Esophagus squamous epithelium (tissue), 4 donors: ENCODE measurements at regions not wholly inside any gene's neighbourhood (a gene's known extent, or its start where the extent isn't known, plus 50 kb on each side); places are given as distances from the start of the nearest gene placed in this dataset.

Experiments
- POLR2A ChIP-seq, 4 donors: fragments of 450-650 bp; IDR thresholded peaks; one replicate each; pipeline ENCODE4 v1.6.1; 2017; ENCODE audit warnings: antibody characterized with exemption in 4 of 4, mild to moderate bottlenecking in 4 of 4, moderate library complexity in 3 of 4
- TF ChIP-seq, protein P1 (sequence below), 6 experiments: fragments of 450-650 bp in 4 of 6; fragments of 200-600 bp in 2 of 6; sonication (generic) in 2 of 6; IDR thresholded peaks; one replicate each; pipeline ENCODE4 v1.5.1; 2016 to 2019; ENCODE audit warnings: antibody characterized with exemption in 6 of 6, mild to moderate bottlenecking in 4 of 6, moderate library complexity in 4 of 6

DNA sequence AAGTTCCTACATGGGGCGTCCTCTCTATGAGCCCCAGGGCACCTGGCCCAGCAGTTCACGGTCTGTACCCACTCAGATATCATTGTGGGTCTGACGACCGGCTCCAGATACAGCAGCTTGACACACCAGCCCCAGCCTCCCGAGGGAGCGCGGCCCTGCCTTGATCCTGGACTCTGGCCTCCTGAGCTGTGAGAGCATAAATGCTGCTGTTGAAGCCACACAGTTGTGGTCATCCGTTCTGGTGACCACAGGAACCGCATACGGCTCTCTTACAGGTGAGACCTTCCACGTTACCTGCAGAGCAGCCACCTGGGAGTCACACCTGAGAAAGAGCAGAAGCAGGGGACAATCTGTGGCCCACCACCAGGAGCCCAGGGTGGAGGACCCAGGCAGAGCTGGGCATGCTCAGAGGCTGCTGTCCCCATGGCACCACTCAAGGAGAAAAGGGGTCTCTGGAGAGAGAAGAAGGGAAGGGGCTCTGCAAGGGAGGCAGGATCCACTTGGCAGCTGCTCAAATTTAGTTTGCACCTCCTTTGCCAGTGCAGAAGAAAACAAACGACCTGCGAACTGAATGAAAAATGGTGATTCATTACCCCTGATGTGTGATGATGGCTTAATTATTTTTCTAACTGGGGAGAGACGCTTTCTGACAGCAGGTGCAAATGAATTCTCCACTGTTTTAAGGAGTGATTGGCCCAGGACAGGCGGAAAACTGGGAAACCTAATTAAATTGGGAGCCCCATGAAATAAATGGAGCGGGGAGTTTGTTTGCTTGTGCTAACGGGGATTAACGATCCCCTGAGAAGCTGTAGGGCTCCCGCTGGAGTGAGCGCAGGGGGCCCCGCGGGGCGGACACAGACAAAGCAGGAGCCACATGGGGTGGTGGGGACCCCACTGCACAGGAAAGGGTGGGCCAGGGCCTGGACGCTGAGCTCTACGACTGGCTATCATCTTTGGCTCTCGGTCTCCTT, 208.9 kb downstream of the RBFOX3 start:
- TF ChIP-seq, protein P1, sequence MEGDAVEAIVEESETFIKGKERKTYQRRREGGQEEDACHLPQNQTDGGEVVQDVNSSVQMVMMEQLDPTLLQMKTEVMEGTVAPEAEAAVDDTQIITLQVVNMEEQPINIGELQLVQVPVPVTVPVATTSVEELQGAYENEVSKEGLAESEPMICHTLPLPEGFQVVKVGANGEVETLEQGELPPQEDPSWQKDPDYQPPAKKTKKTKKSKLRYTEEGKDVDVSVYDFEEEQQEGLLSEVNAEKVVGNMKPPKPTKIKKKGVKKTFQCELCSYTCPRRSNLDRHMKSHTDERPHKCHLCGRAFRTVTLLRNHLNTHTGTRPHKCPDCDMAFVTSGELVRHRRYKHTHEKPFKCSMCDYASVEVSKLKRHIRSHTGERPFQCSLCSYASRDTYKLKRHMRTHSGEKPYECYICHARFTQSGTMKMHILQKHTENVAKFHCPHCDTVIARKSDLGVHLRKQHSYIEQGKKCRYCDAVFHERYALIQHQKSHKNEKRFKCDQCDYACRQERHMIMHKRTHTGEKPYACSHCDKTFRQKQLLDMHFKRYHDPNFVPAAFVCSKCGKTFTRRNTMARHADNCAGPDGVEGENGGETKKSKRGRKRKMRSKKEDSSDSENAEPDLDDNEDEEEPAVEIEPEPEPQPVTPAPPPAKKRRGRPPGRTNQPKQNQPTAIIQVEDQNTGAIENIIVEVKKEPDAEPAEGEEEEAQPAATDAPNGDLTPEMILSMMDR (IDR thresholded peaks at IDR 0.05), result no peak
- TF ChIP-seq POLR2A (IDR thresholded peaks at IDR 0.05), result no peak
